ENCODE measurements at regions not wholly inside any gene's neighbourhood (a gene's known extent, or its start where the extent isn't known, plus 50 kb on each side); places are given as distances from the start of the nearest gene placed in this dataset.

GRCh38 chr5:133769842-133770241, 157.5 kb upstream of the FSTL4 start:
- H3K4me3 Mint-ChIP-seq: no peak overlapping the region

GRCh38 chr5:133763744-133764143, 151.4 kb upstream of the FSTL4 start:
- peaks cover 16% of the 10 kb centered on the region for H3K27me3 Mint-ChIP-seq
- no peaks in the 10 kb centered on the region for H3K9me3 Mint-ChIP-seq
- intact Hi-C loops (cut with micrococcal nuclease): no loop called here
- H3K27ac Mint-ChIP-seq: no peak overlapping the region
- CTCF ChIA-PET: interaction anchor here (0.8 kb wide), 1 partner anchor 9 kb away, joined by 5 read pairs; no protein-coding TSS in a partner anchor
- H3K36me3 Mint-ChIP-seq: no peaks in the 10 kb centered on the region
- POLR2A ChIA-PET: no interaction called here
- H3K4me1 Mint-ChIP-seq (ENCODE audit: low read depth): no peaks in the 10 kb centered on the region
- H3K4me3 Mint-ChIP-seq: no peak overlapping the region
- DNase-seq: no peak

More at GRCh38 chr5:133769842-133770241, 157.5 kb upstream of the FSTL4 start:
- ChIA-PET POLR2A (no interaction called here), CTCF (no interaction called here)
- Mint-ChIP-seq H3K36me3 (no peaks in the 10 kb centered on the region), H3K9me3 (no peaks in the 10 kb centered on the region), H3K4me1 (ENCODE audit: low read depth) (no peaks in the 10 kb centered on the region), H3K27me3 (peaks cover 18% of the 10 kb centered on the region), H3K27ac (no peak overlapping the region)
- intact Hi-C loops (cut with micrococcal nuclease): no loop called here
- no peak for DNase-seq

- Mint-ChIP-seq H3K36me3 (no peaks in the 10 kb centered on the region), H3K4me3 (no peak overlapping the region), H3K27ac (no peak overlapping the region), H3K27me3 (peaks cover 11% of the 10 kb centered on the region), H3K9me3 (no peaks in the 10 kb centered on the region), H3K4me1 (ENCODE audit: low read depth) (no peaks in the 10 kb centered on the region)
- intact Hi-C loops (cut with micrococcal nuclease): no loop called here
- ChIA-PET CTCF (no interaction called here), POLR2A (no interaction called here)
- DNase-seq: no peak
These were observed 149.3 kb upstream of the FSTL4 start for GRCh38 chr5:133761632-133762031.

GRCh38 chr5:133760532-133760931, 148.2 kb upstream of the FSTL4 start:
- Mint-ChIP-seq H3K9me3 (no peaks in the 10 kb centered on the region), H3K4me3 (no peak overlapping the region), H3K36me3 (no peaks in the 10 kb centered on the region), H3K4me1 (ENCODE audit: low read depth) (no peaks in the 10 kb centered on the region), H3K27ac (no peak overlapping the region), H3K27me3 (peaks cover 12% of the 10 kb centered on the region)
- DNase-seq: no peak
- intact Hi-C loops (cut with micrococcal nuclease): no loop called here
- ChIA-PET CTCF (no interaction called here), POLR2A (no interaction called here)

GRCh38 chr5:133758641-133759040, 146.3 kb upstream of the FSTL4 start:
- no peaks in the 10 kb centered on the region for H3K36me3 Mint-ChIP-seq
- no peaks in the 10 kb centered on the region for H3K9me3 Mint-ChIP-seq
- H3K4me3 Mint-ChIP-seq: no peak overlapping the region
- POLR2A ChIA-PET: no interaction called here
- no peak for DNase-seq
- CTCF ChIA-PET: no interaction called here
- H3K27me3 Mint-ChIP-seq: peaks cover 16% of the 10 kb centered on the region
- H3K27ac Mint-ChIP-seq: no peak overlapping the region
- intact Hi-C loops (cut with micrococcal nuclease): no loop called here
- H3K4me1 Mint-ChIP-seq (ENCODE audit: low read depth): no peaks in the 10 kb centered on the region

- Mint-ChIP-seq H3K36me3 (no peaks in the 10 kb centered on the region), H3K4me3 (no peak overlapping the region), H3K27me3 (peaks cover 13% of the 10 kb centered on the region), H3K4me1 (ENCODE audit: low read depth) (no peaks in the 10 kb centered on the region), H3K27ac (no peak overlapping the region), H3K9me3 (no peaks in the 10 kb centered on the region)
- POLR2A ChIA-PET: no interaction called here
- DNase-seq: no peak
- CTCF ChIA-PET: interaction anchor here (0.7 to 1.2 kb wide), 2 partner anchors 15 to 187 kb away, joined by 3 read pairs; no protein-coding TSS in a partner anchor
- intact Hi-C loops (cut with micrococcal nuclease): no loop called here
These were observed 145.1 kb upstream of the FSTL4 start for GRCh38 chr5:133757396-133757945.

- no peaks in the 10 kb centered on the region for H3K4me1 Mint-ChIP-seq (ENCODE audit: low read depth)
- no peaks in the 10 kb centered on the region for H3K36me3 Mint-ChIP-seq
- POLR2A ChIA-PET: no interaction called here
- no peak for DNase-seq
- H3K27me3 Mint-ChIP-seq: peaks cover 13% of the 10 kb centered on the region
- intact Hi-C loops (cut with micrococcal nuclease): no loop called here
- no peak overlapping the region for H3K27ac Mint-ChIP-seq
- H3K9me3 Mint-ChIP-seq: no peaks in the 10 kb centered on the region
- no peak overlapping the region for H3K4me3 Mint-ChIP-seq
- CTCF ChIA-PET: no interaction called here
These were observed 144.4 kb upstream of the FSTL4 start for GRCh38 chr5:133756756-133757155.

GRCh38 chr5:133756036-133756435, 143.7 kb upstream of the FSTL4 start:
- intact Hi-C loops (cut with micrococcal nuclease): no loop called here
- CTCF ChIA-PET: interaction anchor here (1.0 kb wide), 1 partner anchor 224 kb away, joined by 4 read pairs; no protein-coding TSS in a partner anchor
- POLR2A ChIA-PET: no interaction called here
- no peaks in the 10 kb centered on the region for H3K4me1 Mint-ChIP-seq (ENCODE audit: low read depth)
- no peak for DNase-seq
- H3K9me3 Mint-ChIP-seq: no peaks in the 10 kb centered on the region
- H3K27ac Mint-ChIP-seq: no peak overlapping the region
- H3K36me3 Mint-ChIP-seq: no peaks in the 10 kb centered on the region
- no peak overlapping the region for H3K4me3 Mint-ChIP-seq
- peaks cover 13% of the 10 kb centered on the region for H3K27me3 Mint-ChIP-seq

- ChIA-PET CTCF (interaction anchor here (0.6 to 2.9 kb wide), 7 partner anchors 9 to 444 kb away, joined by 3 to 23 read pairs (median 4); no protein-coding TSS in a partner anchor), POLR2A (no interaction called here)
- no peak overlapping the region for H3K4me3 Mint-ChIP-seq
- intact Hi-C loops (cut with micrococcal nuclease): loop anchor here (1.0 to 2.0 kb wide), 2 partner anchors 114 to 190 kb away; no protein-coding TSS in a partner anchor
- DNase-seq: peak; percentile 52
- no peaks in the 10 kb centered on the region for H3K36me3 Mint-ChIP-seq
- no peak overlapping the region for H3K27ac Mint-ChIP-seq
- no peaks in the 10 kb centered on the region for H3K9me3 Mint-ChIP-seq
- H3K27me3 Mint-ChIP-seq: peaks cover 15% of the 10 kb centered on the region
- no peaks in the 10 kb centered on the region for H3K4me1 Mint-ChIP-seq (ENCODE audit: low read depth)
These were observed 142.3 kb upstream of the FSTL4 start for GRCh38 chr5:133754575-133755169.

- no peak overlapping the region for H3K27ac Mint-ChIP-seq
- intact Hi-C loops (cut with micrococcal nuclease): loop anchor here (1.0 to 2.0 kb wide), 2 partner anchors 115 to 190 kb away; no protein-coding TSS in a partner anchor
- CTCF ChIA-PET: interaction anchor here (0.9 to 2.9 kb wide), 5 partner anchors 13 to 443 kb away, joined by 3 to 23 read pairs (median 4); no protein-coding TSS in a partner anchor
- H3K4me1 Mint-ChIP-seq (ENCODE audit: low read depth): no peaks in the 10 kb centered on the region
- H3K27me3 Mint-ChIP-seq: peaks cover 15% of the 10 kb centered on the region
- DNase-seq: no peak
- no peaks in the 10 kb centered on the region for H3K36me3 Mint-ChIP-seq
- H3K4me3 Mint-ChIP-seq: no peak overlapping the region
- no peaks in the 10 kb centered on the region for H3K9me3 Mint-ChIP-seq
- POLR2A ChIA-PET: no interaction called here
These were observed 141.5 kb upstream of the FSTL4 start for GRCh38 chr5:133753856-133754255.

GRCh38 chr5:133751846-133752245, 139.5 kb upstream of the FSTL4 start:
- Mint-ChIP-seq H3K9me3 (no peaks in the 10 kb centered on the region), H3K36me3 (no peaks in the 10 kb centered on the region), H3K27ac (no peak overlapping the region), H3K27me3 (peaks cover 15% of the 10 kb centered on the region), H3K4me1 (ENCODE audit: low read depth) (no peaks in the 10 kb centered on the region), H3K4me3 (no peak overlapping the region)
- CTCF ChIA-PET: no interaction called here
- intact Hi-C loops (cut with micrococcal nuclease): no loop called here
- POLR2A ChIA-PET: no interaction called here
- no peak for DNase-seq

- H3K4me3 Mint-ChIP-seq: no peak overlapping the region
- no peaks in the 10 kb centered on the region for H3K36me3 Mint-ChIP-seq
- ChIA-PET POLR2A (no interaction called here), CTCF (no interaction called here)
- intact Hi-C loops (cut with micrococcal nuclease): no loop called here
- H3K27ac Mint-ChIP-seq: no peak overlapping the region
- peaks cover 15% of the 10 kb centered on the region for H3K27me3 Mint-ChIP-seq
- no peaks in the 10 kb centered on the region for H3K9me3 Mint-ChIP-seq
- H3K4me1 Mint-ChIP-seq (ENCODE audit: low read depth): no peaks in the 10 kb centered on the region
- DNase-seq: no peak
These were observed 139.1 kb upstream of the FSTL4 start for GRCh38 chr5:133751421-133751820.

GRCh38 chr5:133750856-133751255, 138.5 kb upstream of the FSTL4 start:
- intact Hi-C loops (cut with micrococcal nuclease): no loop called here
- no peak overlapping the region for H3K27ac Mint-ChIP-seq
- H3K9me3 Mint-ChIP-seq: no peaks in the 10 kb centered on the region
- H3K27me3 Mint-ChIP-seq: peaks cover 14% of the 10 kb centered on the region
- no peaks in the 10 kb centered on the region for H3K4me1 Mint-ChIP-seq (ENCODE audit: low read depth)
- H3K36me3 Mint-ChIP-seq: no peaks in the 10 kb centered on the region
- no peak for DNase-seq
- H3K4me3 Mint-ChIP-seq: no peak overlapping the region
- ChIA-PET POLR2A (no interaction called here), CTCF (no interaction called here)

Measured in activated CD4-positive, alpha-beta memory T cell treated with anti-CD3 and anti-CD28 coated beads for 36 hours (primary cell).